ENCODE measurements at regions not wholly inside any gene's neighbourhood (a gene's known extent, or its start where the extent isn't known, plus 50 kb on each side); places are given as distances from the start of the nearest gene placed in this dataset.

DNA sequence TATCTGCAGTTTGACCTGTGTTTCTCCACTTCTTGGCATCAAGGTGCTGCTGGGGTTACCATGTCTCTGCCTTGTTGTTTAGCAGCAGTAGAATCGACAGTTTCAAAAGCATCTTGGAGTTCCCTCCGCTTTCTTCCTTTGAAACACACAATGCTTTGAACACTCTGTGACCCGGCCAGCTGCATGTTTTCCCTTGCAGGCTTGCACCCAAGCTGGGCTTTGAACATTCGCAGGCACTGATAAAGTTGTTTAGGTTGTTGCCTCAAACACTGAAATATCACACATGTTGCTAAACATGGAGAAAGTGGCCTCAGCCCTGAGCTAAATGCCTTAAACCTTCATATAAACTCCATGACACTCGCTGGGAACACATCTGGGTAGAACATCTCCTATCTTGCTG lies 251.7 kb downstream of the TSN start:
- TF ChIP-seq TBP (IDR thresholded peaks at IDR 0.05; ENCODE audit: low read depth, low read length) (no peak), CTBP2 (IDR thresholded peaks at IDR 0.05; ENCODE audit: borderline replicate concordance, insufficient read depth, insufficient read length, low read length) (no peak), POLR2A (IDR thresholded peaks at IDR 0.05; ENCODE audit: control extremely low read depth in 1 of 2, low read depth in 2 of 2, low read length in 2 of 2) (no peak), RAD21 (IDR thresholded peaks at IDR 0.05 in 1 of 2, conservative IDR thresholded peaks at IDR 0.05 in 1 of 2; ENCODE audit: low read depth in 2 of 2, low read length in 2 of 2) (no peak), SP1 (IDR thresholded peaks at IDR 0.05; ENCODE audit: low read depth, low read length) (no peak), YY1 (IDR thresholded peaks at IDR 0.05; ENCODE audit: low read depth, low read length) (no peak)
- TF ChIP-seq, protein P1, sequence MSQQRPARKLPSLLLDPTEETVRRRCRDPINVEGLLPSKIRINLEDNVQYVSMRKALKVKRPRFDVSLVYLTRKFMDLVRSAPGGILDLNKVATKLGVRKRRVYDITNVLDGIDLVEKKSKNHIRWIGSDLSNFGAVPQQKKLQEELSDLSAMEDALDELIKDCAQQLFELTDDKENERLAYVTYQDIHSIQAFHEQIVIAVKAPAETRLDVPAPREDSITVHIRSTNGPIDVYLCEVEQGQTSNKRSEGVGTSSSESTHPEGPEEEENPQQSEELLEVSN (IDR thresholded peaks at IDR 0.05), result no peak
- TF ChIP-seq, protein P2, sequence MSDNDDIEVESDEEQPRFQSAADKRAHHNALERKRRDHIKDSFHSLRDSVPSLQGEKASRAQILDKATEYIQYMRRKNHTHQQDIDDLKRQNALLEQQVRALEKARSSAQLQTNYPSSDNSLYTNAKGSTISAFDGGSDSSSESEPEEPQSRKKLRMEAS (IDR thresholded peaks at IDR 0.05), result no peak
- TF ChIP-seq, protein P3, sequence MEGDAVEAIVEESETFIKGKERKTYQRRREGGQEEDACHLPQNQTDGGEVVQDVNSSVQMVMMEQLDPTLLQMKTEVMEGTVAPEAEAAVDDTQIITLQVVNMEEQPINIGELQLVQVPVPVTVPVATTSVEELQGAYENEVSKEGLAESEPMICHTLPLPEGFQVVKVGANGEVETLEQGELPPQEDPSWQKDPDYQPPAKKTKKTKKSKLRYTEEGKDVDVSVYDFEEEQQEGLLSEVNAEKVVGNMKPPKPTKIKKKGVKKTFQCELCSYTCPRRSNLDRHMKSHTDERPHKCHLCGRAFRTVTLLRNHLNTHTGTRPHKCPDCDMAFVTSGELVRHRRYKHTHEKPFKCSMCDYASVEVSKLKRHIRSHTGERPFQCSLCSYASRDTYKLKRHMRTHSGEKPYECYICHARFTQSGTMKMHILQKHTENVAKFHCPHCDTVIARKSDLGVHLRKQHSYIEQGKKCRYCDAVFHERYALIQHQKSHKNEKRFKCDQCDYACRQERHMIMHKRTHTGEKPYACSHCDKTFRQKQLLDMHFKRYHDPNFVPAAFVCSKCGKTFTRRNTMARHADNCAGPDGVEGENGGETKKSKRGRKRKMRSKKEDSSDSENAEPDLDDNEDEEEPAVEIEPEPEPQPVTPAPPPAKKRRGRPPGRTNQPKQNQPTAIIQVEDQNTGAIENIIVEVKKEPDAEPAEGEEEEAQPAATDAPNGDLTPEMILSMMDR (IDR thresholded peaks at IDR 0.05; ENCODE audit: control extremely low read depth in 1 of 3, insufficient read depth in 1 of 3, low read depth in 1 of 3, low read length in 3 of 3), result no peak
